NCI-H2196 (cell line): ENCODE measurements at regions not wholly inside any gene's neighbourhood (a gene's known extent, or its start where the extent isn't known, plus 50 kb on each side); places are given as distances from the start of the nearest gene placed in this dataset.
"Not testable (repeated sequence)": the region's sequence is repeated elsewhere in the genome, so short reads cannot be mapped to it uniquely, and the experiment has no call there.

Experiments used
- DNase-seq: peaks from one replicate; lab custom pipeline; 2025; ENCODE audit not compliant: unreplicated experiment; lab: John Stamatoyannopoulos, UW

DNA sequence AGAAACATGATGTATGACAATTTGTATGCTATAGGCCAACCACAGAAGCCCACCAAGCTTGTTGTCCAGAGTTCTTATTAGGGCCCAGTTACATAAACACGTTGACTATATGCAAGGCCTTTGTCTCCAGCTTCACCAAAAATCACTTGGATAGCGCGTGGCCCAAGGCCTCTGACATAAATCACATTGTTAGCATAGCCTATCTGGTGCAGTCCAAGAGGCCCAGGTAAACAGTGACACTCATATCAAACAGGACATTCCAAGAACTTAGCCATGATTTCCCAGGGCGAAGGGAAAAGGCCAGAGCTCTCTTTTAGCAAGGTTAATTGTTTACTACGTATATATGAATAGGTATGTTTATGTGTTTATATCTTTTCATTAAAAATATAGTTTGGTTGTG, 337.2 kb upstream of the CELF2 start:
- DNase-seq = no peak

DNA sequence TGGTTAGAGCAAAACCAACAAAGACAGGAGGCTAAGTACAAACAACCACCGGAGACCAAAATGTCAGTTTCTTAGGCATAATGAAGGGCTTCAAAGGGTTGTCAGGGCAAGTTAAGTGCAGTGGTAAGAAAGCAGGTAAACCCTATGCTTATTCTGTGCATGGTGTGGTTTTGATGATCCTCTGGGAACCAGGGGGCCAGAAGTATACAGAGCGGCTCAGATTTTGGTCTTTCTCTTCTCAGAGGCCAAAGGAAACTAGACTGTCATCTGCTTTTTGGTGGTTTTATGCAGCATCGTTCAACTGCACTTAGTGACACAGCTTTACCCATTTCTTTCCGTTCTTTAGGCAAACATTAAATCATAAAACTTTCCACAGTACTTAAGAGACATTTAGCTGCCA, 332.7 kb upstream of the CELF2 start:
- DNase-seq = no peak

DNA sequence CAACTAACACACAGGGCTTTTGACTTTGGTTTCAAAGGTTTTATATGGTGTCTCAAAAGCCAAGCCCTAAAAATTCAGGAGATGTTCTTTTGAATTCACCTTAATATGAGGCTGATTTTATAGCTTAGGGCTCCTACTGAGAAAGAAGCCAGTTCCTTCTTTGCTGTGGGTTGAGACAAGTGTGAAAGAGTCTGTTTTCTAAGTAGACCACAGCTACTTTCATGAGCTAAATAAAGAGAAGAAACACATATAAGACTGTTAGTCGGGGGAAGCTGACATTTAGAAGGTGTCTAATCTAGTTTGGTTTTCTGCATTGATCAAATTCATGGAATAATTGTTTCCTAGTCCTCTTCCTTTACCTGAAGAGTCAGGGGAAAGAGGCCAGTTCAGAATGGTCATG, 332.1 kb upstream of the CELF2 start:
- DNase-seq = no peak

DNA sequence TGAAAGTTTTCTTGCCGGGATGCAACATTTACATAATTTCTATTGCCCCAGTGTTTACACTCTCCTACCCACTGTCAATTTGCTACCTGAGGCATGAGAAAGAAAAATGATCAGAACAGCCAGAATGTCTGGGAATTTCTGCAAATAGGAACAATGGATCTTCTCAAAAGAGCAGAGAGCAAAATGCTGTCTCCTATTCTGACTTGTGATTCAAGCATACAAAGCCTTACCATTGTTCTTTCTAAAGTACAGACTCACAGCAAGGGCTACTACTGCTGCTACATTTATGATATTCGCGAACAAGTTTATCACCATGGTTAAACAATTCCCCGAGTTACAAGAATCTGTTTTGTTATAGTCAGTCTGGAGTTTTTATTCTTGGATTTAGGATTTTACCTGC, 329.9 kb upstream of the CELF2 start:
- no peak for DNase-seq

DNA sequence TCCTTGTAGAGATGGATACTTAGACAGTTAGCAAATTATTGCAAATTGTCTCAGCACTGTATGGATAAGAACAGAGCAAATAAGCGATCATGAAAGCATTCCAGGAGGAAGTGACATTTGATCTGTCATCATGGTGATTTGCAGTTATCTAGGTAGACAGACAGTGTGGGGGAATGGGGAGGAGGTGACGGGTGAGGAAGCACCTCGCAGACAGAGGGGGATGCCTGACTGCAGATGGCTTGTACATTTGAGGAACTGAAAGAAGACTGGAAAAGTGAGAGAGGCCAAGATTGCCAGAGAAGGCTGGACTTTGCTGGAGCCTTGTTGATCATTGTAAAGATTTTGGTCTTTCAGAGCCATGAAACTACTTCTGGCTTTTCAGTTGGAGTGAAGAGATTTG, 318.2 kb upstream of the CELF2 start:
- DNase-seq = no peak

DNA sequence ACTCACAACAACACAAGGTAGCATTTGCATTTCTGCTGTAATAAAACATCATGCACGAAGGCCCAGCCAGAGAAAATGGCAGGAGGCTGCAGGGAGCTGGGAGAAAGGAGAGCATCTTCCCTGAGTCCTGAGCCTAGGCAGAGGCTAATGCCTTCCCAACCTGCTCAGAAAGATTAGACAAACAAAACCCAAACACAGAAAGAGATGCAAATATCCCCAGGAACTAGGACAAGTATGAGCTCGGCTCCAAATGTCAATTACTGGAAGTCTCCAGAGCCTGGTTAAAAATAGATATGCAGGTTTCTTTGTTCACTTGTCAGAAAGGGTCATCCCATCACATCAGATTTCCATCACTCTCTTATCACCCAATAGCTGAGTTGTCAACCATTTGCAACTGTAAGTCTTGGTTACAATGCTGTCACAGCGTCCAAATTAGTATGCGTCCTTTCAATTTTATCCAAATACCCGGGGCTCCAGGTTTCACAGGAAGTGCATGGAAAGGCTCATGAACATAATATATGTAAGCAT, 316.5 kb upstream of the CELF2 start:
- DNase-seq = no peak

DNA sequence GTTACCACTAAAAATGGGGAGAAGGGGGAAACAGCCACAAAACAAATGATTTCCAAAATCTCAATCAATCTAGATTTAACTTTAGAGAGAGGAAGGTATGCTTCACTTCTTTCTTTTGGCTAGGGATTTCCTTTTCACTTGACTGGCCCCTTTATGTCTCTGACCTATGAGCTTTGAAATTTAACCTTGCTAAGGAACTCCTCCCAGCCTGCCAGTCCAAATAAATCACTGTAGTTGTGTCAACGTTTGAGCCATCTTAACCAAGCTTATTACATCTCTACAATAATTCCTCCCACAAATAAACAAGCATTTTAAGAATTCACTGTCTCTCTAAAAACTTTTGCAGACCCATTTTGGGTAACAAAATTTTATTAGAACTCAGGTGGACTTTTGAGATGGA, 315.5 kb upstream of the CELF2 start:
- DNase-seq = no peak

DNA sequence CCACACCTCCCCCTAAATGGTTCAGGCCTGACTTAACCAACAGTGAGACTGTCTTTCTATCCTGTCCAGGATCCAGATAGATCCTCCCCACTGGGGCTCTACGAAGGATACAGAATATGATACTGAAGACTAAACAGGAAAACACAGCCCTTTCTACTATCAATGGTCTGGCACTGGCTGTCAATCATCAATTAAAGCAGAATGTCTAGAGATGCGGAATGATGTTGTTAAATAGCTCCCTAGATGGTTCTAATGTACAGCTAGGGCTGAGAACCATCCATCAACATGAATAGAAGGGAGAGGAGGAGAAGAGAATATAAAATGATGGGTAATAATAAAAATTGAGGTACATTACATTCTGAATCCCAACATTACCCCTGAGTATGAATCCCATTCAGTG, 314.3 kb upstream of the CELF2 start:
- DNase-seq = no peak

DNA sequence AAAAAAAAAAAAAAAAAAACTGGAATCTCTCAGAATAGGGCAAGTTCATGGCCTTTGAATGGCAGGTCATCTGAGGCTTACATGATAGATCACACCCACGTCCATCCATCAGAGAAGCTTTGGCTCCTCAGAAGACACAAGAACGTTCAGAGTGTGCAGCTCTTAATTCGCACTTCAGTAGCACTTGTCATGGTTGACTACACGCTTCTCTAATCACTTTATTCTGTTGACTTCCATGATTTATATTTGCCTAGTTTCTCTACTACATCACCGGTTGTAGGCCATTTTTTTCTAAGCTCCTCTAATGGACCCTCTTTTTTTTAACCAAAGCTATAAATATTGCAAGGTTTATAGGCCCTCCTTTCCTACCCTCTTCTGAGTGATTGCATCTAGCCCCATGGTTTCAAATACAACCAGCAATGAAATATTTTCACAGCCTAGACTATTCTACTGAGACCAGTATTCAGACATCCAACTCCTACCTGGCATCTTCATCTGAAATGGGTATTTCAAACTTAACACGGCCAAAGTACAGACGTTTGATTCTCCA, 305.4 kb upstream of the CELF2 start:
- no peak for DNase-seq

DNA sequence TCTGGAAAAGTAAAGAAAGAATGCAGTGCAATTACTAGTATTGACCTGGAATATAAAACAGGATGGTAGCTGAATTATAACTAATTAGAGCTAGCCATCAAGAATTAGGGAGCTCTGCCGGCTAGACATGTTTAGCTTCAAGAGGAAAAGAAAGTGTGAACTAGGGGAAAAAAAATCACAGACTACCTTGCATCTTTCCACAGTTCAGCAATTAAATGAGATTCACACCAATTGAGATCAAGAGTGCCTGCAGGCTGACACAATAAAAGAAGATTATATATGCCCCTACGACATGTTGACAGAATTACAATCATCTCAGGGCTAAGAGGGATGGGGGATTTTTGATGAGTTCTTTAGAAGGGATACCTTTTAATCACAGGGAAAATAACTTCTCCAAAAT, 303.3 kb upstream of the CELF2 start:
- no peak for DNase-seq

DNA sequence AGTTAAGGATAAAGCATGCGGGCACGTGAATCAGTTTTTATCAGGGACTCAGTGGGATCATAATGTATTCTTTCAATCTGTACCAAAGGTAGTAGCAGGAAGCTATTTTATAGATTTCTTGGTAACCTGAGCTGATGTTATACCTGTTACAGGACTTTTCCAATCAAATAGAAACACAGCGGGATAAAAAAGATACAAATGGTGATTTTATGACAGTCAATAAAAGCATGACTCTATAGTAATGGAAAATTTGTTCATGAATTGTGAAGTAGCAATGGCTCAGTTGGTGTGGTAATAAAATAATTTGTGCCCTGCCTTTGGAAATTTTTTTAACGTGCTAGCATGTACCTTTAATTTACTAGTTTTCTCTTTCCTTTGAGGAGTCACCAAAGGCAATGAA, 300.7 kb upstream of the CELF2 start:
- no peak for DNase-seq

DNA sequence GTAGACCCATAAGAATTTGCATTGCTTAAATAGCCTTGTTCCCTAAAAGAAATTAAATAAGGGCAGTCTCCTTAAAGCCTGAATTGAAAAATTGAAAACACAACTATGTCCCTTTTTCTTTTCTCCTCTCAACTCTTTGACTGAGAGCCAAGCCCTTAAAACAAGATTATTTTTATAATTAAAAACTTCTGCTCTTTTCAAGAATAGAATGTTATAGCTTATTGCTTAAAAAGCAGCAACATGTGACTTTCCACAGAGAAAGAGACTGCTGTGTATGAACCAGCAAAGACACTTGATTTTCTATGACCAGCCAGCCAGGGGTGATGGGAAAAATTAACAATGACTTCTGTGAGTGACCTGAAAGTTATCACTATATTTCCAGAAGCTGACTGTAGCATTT, 295.2 kb upstream of the CELF2 start:
- DNase-seq = no peak

DNA sequence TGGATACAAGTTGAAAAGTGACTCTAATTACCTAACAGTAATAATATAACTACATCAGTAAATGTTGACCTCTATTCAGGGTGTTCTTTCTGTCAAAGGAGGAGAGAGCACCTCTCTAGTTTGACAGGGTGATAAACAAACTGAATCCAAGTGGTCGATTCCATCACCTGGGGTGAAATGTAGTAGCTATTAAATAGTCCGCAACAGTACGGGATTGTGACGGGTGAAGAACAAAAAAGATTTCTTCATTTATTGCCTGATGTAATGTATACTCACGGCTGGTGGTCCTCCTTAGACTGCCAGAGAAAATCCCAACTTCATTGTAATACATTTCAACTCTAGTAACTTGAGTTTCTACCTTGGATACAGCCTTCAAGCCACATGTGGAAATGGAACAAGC, 292.5 kb upstream of the CELF2 start:
- no peak for DNase-seq

DNA sequence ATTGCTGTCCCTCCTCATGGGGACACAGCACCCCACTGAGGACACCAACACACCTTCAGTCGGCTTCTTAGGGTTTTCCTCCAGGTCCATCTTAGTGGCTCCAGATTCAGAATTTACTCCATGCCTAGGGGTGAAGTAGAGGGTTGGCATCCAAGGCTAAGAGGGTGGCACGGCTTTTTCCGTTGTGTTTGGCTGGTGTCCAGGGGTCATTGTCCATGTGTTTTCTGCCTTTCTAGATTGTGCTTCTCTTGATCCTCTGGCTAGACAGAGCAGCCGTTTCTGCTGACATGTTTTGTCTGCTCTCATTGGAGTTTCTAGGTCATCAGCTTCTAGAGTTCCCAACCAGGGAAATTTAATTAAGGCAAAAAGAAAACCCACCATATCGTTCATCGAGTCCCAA, 291.6 kb upstream of the CELF2 start:
- DNase-seq = no peak

DNA sequence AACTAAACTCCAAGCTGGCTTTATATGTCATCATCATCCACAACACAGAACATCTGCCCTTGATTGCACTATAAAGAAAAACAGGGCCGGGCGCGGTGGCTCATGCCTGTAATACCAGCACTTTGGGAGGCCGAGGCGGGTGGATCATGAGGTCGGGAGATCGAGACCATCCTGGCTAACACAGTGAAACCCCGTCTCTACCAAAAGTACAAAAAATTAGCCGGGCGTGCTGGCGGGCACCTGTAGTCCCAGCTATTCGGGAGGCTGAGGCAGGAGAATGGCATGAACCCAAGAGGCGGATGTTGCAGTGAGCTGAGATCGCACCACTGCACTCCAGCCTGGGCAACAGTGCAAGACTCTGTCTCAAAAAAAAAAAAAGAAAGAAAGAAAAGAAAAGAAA, 290.3 kb upstream of the CELF2 start:
- DNase-seq = not testable (repeated sequence)

DNA sequence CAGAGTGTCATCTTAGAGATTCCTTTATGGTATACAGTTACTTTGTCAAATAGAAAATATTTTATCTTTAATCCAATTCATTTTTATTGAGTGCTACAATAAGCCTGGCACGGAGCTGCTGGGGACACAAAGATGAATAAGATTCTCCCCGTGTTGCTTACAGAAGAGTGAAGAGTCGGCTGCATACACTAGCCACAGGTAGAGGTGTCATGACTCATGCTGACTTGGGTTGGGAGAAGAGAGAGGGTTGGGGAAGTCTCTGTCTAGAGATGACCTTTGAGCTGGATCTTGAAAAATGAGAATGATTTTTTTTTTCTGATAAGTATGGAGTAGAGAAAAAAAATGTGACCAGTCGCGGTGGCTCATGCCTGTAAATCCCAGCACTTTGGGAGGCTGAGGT, 289.9 kb upstream of the CELF2 start:
- no peak for DNase-seq

DNA sequence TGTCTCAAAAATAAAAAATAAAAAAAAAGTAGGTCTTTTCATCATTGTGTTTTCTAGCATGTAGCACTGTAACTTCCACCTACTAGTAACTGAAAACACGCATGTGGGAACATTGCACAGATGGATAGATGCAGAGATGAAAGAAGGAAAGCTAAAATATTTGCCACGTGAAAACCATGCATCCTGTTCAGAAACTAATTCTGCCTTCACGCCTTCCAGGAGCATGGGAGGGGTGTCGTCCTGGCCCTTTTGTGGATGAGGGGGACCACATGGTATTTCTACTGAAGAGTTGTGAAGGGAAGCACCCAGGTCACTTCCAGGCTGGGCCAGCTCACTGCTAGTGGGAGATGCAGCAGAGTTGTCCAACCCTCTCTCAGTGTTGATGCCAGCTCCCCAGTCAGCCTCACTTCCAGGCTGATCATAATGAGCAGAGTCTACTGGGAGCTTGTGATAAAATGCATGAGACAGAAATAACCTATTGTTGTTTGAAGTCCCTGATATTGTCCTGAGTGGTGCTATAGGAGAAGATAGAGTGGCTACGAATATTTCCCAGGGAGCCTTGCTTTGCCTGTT, 287.1 kb upstream of the CELF2 start:
- DNase-seq = no peak

DNA sequence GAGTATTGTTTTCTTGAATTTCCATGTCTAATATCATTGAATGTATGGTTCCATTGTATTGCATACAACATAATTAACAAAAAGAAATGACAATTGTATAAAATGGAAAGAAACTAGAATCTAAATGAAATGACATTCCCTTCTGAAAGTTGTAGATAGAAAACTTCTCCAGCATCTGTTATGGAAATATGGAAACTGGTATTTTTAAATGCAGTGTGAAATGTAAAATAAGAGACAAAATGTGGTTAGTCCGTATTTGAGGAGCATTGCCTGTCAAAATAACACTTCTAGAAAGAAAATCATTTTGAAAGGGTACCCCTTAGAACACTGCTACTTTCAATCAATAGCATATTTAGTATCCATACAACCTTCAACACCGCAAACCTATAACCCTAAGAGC, 286.3 kb upstream of the CELF2 start:
- DNase-seq = no peak

DNA sequence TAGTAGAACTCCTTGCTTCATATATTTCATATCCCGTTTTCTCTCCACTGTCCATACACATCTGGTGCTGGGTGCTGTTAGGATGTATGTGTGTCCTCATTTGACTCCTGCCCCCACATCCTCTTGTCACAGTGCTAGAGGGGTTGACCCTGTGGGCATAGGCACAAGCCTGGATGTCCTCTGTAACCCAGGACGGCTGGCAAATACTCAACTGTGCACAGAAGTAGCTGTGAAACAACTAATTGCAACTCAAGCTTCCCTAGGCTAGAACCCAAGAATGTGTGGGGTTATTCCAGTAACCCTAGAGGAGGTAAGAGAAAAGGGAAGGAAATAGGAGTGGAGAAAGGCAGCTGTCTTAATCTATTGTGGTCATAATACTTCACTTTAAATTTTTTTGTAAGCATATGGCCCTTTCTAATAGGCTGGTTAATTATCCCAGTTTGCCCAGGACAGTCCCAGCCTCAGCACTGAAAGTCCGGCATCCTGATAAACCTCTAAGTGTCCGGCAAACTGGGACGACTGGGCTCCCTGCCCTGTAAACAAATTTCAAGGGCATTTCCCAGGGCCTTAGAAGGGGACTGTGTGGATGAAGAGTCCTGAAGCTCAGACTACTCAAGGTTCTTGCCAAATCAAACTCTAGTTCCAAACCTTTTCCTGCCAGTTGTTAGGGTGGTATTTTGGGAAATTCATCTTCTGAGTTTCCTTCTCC, 283.2 kb upstream of the CELF2 start:
- no peak for DNase-seq

DNA sequence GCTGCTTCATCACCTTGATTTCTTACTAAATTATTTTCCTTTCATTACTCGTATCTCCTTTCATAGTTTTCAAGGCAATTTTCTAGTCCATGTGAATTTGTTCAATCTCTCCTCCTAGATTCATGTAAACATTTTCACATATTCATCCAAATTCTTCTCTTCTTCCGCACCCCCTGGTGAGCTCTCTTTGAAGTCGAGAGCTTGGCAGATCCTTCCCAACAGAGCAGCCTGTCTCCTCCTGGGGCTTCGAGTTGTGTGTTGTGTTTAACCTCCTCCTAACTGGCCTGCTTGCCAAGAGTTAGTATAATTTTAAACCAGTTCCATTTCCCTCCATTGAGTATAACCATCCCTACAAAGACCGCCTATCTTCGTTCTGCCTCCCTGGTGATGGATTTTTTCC, 272.4 kb upstream of the CELF2 start:
- no peak for DNase-seq

DNA sequence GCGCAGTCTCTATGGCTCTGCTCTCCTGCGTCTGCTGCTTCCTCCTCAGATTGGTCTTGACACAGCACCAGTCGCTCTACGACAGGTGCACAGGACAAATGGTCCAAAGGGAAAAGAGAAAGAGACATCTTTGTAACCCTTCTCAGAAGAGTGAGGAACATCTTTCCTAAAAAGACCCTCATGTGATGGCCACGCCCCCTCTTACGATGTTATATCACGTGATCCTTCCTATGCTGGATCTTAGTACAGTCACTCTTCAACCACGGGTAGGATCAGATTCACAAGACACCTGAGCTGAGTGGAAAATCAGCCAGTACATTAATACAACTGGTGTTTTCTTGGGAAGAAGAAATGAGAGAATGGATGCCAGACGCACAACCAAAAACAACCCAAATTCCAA, 262.2 kb upstream of the CELF2 start:
- no peak for DNase-seq

DNA sequence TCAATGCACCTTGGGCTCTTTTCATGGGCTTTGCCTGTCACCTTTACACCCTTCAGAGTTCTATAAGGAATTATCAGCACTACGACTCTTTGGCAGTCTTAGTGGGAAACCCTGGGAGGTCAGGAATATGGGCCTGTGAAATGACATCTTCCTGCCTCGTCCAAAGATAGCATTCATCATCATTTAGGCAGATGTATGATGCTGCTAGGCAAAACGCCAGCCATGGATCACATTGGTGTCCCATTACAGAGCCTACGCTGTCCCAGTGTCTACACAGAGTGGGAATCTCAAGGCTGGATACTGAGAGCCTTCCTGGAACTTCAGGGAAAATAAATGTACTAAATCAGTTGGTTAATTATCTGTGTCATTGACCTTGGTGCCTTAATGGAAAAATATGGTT, 259.4 kb upstream of the CELF2 start:
- DNase-seq = no peak

DNA sequence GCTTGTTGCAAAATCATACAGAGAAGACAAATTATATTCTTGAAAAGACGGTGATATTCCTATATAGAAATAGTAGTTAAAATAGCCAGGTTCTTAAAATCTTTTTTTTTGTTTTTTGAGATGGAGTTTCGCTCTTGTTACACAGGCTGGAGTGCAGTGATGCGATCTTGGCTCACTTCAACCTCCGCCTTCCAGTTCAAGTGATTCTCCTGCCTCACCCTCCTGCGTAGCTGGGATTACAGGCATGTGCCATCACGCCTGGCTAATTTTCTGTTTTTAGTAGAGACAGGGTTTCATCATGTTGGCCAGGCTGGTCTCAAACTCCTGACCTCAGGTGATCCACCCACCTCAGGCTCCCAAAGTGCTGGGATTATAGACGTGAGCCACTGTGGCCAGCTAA, 257.9 kb upstream of the CELF2 start:
- DNase-seq = not testable (repeated sequence)
